OCI-LY1 (cell line): ENCODE measurements at regions not wholly inside any gene's neighbourhood (a gene's known extent, or its start where the extent isn't known, plus 50 kb on each side); places are given as distances from the start of the nearest gene placed in this dataset.

ENCODE experiments used
- H2AFZ ChIP-seq: fragments of 200-600 bp; sonication (generic), shearing (Covaris generic); 2 replicates; pipeline ENCODE4 v1.6.0; 2014; ENCODE audit warnings: antibody characterized with exemption, mild to moderate bottlenecking, low read length
- H3F3A ChIP-seq: fragments of 200-600 bp; sonication (generic), shearing (Covaris generic); 2 replicates; pipeline ENCODE4 v1.6.0; 2014; ENCODE audit warnings: mild to moderate bottlenecking, antibody characterized with exemption, low read length, moderate library complexity; ENCODE audit not compliant: insufficient read depth
- H3K27ac ChIP-seq: fragments of 200-600 bp; sonication (generic); 2 replicates; pipeline ENCODE4 v1.5.1; 2014; ENCODE audit warnings: low read length, mixed run types, mild to moderate bottlenecking, low read depth; ENCODE audit not compliant: poor library complexity, severe bottlenecking
- H3K27me3 ChIP-seq: fragments of 200-600 bp; sonication (generic); 2 replicates; pipeline ENCODE4 v1.6.0; 2014; ENCODE audit warnings: antibody characterized with exemption, mild to moderate bottlenecking, low read length, moderate library complexity; ENCODE audit not compliant: insufficient read depth
- H3K36me3 ChIP-seq: fragments of 200-600 bp; sonication (generic); 2 replicates; pipeline ENCODE4 v1.6.1; 2014; ENCODE audit warnings: mild to moderate bottlenecking, antibody characterized with exemption, low read length, moderate library complexity, mixed read lengths; ENCODE audit not compliant: insufficient read depth
- H3K4me1 ChIP-seq: fragments of 200-600 bp; sonication (generic); 2 replicates; pipeline ENCODE4 v1.5.1; 2014; ENCODE audit warnings: mild to moderate bottlenecking, low read length, moderate library complexity; ENCODE audit not compliant: insufficient read depth, severe bottlenecking
- H3K4me2 ChIP-seq: fragments of 200-600 bp; sonication (generic), shearing (Covaris generic); 2 replicates; pipeline ENCODE4 v1.6.1; 2014; ENCODE audit warnings: low read length
- H3K4me3 ChIP-seq: fragments of 200-600 bp; sonication (generic); 2 replicates; pipeline ENCODE4 v1.5.1; 2014; ENCODE audit warnings: low read length, low read depth, mild to moderate bottlenecking, mixed read lengths; ENCODE audit not compliant: poor library complexity, severe bottlenecking
- H3K79me2 ChIP-seq: fragments of 200-600 bp; shearing (Covaris generic); 2 replicates; pipeline ENCODE4 v1.6.1; 2016; ENCODE audit warnings: mixed run types, low read length, mixed read lengths; ENCODE audit not compliant: insufficient read depth
- H3K9ac ChIP-seq: fragments of 200-600 bp; sonication (generic), shearing (Covaris generic); 2 replicates; pipeline ENCODE4 v1.6.1; 2014; ENCODE audit warnings: mild to moderate bottlenecking, low read length, mixed read lengths
- H3K9me2 ChIP-seq: fragments of 200-600 bp; sonication (generic), shearing (Covaris generic); 2 replicates; pipeline ENCODE4 v1.6.1; 2014; ENCODE audit warnings: low read depth, mild to moderate bottlenecking, low read length, mixed read lengths
- H3K9me3 ChIP-seq: fragments of 200-600 bp; shearing (Covaris generic); 2 replicates; pipeline ENCODE4 v1.6.1; 2014; ENCODE audit warnings: low read length, mixed read lengths
- H4K20me1 ChIP-seq: fragments of 200-600 bp; sonication (generic), shearing (Covaris generic); 2 replicates; pipeline ENCODE4 v1.6.0; 2016; ENCODE audit warnings: mild to moderate bottlenecking, low read length; ENCODE audit not compliant: insufficient read depth
- CTCF ChIP-seq: fragments of 200-600 bp; sonication (generic), shearing (Covaris generic); IDR thresholded peaks from 2 replicates; pipeline ENCODE4 v1.5.1; 2017; ENCODE audit warnings: mild to moderate bottlenecking, antibody characterized with exemption, low read length, moderate library complexity, mixed read lengths
- EZH2 ChIP-seq: fragments of 200-600 bp; sonication (generic), shearing (Covaris generic); IDR thresholded peaks from 2 replicates; pipeline ENCODE4 v1.8.0; 2017; ENCODE audit warnings: borderline replicate concordance, mixed run types, mild to moderate bottlenecking, antibody characterized with exemption, low read length, moderate library complexity, mixed read lengths

DNA sequence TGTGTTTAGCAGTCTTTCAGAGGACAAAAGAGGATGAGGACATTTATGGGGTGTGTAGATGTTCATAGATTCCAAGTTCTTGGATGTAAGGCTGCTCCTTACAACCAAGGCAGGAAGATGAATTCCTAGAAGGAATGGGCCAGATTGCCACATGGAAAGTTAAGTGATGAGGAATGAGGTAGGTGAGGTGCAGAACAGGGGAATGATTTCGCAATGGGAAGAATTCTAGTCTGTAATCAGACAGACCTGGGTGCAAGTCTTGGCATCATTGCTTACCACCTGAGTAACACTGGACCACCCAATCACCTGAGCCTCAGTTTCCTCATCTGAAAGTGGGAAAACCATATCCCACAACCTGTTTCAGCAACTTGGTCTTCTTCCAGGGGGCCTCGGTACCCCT, 174.9 kb downstream of the IER5 start:
- Histone ChIP-seq H2AFZ (no peak overlapping the region), H3K27me3 (no peaks in the 10 kb centered on the region)

GRCh38 chr1:181264821-181265220, 176.3 kb downstream of the IER5 start:
- Histone ChIP-seq H3K79me2 (no peaks in the 10 kb centered on the region), H3K4me3 (no peak overlapping the region), H4K20me1 (no peaks in the 10 kb centered on the region), H3F3A (no peaks in the 10 kb centered on the region), H3K4me2 (no peak overlapping the region), H3K9me3 (no peaks in the 10 kb centered on the region), H3K36me3 (no peaks in the 10 kb centered on the region), H3K9me2 (no peaks in the 10 kb centered on the region), H3K27me3 (no peaks in the 10 kb centered on the region), H2AFZ (no peak overlapping the region), H3K27ac (no peak overlapping the region), H3K9ac (no peak overlapping the region), H3K4me1 (no peaks in the 10 kb centered on the region)
- TF ChIP-seq EZH2 (no peak), CTCF (no peak)

More for the DNA sequence above, 174.9 kb downstream of the IER5 start:
- Histone ChIP-seq H3K9ac (no peak overlapping the region), H3F3A (no peaks in the 10 kb centered on the region), H3K9me3 (no peaks in the 10 kb centered on the region), H3K4me2 (no peak overlapping the region), H3K79me2 (no peaks in the 10 kb centered on the region), H3K4me1 (no peaks in the 10 kb centered on the region), H4K20me1 (no peaks in the 10 kb centered on the region), H3K36me3 (no peaks in the 10 kb centered on the region), H3K27ac (no peak overlapping the region), H3K9me2 (no peaks in the 10 kb centered on the region), H3K4me3 (no peak overlapping the region)
- no peak for TF ChIP-seq EZH2
- TF ChIP-seq CTCF, result no peak

DNA sequence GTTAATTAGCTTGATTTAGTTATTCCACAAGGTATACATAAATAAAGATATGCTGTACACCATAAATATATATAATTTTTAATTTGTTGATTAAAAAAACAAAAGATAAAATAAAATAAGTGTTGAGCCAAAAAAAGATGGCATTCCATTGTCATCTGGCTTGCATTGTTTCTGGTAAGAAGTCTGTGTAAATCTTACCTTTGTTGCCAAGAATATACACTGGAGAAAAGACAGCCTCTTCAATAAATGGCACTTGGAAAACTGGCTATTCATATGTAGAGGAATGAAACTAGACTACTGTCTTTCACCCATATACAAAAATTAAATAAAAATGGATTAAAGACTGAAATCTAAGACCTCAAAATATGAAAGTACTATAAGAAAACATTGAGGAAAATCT, 196.5 kb downstream of the IER5 start:
- Histone ChIP-seq H3K27me3 (no peaks in the 10 kb centered on the region), H3K4me2 (no peak overlapping the region), H3K9me2 (no peaks in the 10 kb centered on the region), H3F3A (no peaks in the 10 kb centered on the region), H3K79me2 (no peaks in the 10 kb centered on the region), H3K4me1 (no peaks in the 10 kb centered on the region), H3K4me3 (no peak overlapping the region), H3K27ac (no peak overlapping the region), H3K9me3 (peaks cover 4% of the 10 kb centered on the region; the same call in 1 of the 2 replicates), H3K36me3 (no peaks in the 10 kb centered on the region), H2AFZ (no peak overlapping the region), H3K9ac (no peak overlapping the region), H4K20me1 (no peaks in the 10 kb centered on the region)
- TF ChIP-seq EZH2 (no peak), CTCF (no peak)
